PC-3 (cell line): ENCODE measurements at regions not wholly inside any gene's neighbourhood (a gene's known extent, or its start where the extent isn't known, plus 50 kb on each side); places are given as distances from the start of the nearest gene placed in this dataset.

Experiments
- ATAC-seq: fragments of 200-7000 bp; cut with Tn5 transposase; 2 replicates; pipeline ENCODE4 v1.9.1; 2020; ENCODE audit warnings: mild to moderate bottlenecking, moderate library complexity
- BruUV-seq: library from RNA; stranded (reverse); fragments of 400-500 nt; replicated peaks from 2 replicates; lab custom pipeline; 2021; lab: Mats Ljungman, UMichigan
- CTCF ChIA-PET: fragments of 300-600 bp; sonication (Branson Sonifier 250); formaldehyde crosslinking; loops from one replicate; lab custom pipeline; 2022; ENCODE audit warnings: antibody characterized with exemption; lab: Charles Lee
- POLR2A ChIA-PET: fragments of 300-600 bp; sonication (Branson Sonifier 250); formaldehyde crosslinking; loops from one replicate; lab custom pipeline; 2022; ENCODE audit warnings: antibody characterized with exemption; ENCODE audit not compliant: unreplicated experiment; lab: Charles Lee
- DNase-seq: peaks from one replicate; pipeline ENCODE4 v3.0.0-alpha.2; 2015
- H2AFZ ChIP-seq: fragments of 300-600 bp; sonication (generic); 2 replicates; pipeline ENCODE4 v1.6.0; 2016; ENCODE audit warnings: antibody characterized with exemption, low read length
- H3F3A ChIP-seq: fragments of 300-600 bp; sonication (generic); one replicate; pipeline ENCODE4 v1.6.0; 2017; ENCODE audit warnings: antibody characterized with exemption, low read length, control low read depth, mild to moderate bottlenecking; ENCODE audit not compliant: unreplicated experiment
- H3K27ac ChIP-seq: fragments of 300-600 bp; sonication (generic); 2 replicates; pipeline ENCODE4 v1.5.1; 2016; ENCODE audit warnings: mild to moderate bottlenecking, low read length
- H3K27me3 ChIP-seq: fragments of 300-600 bp; sonication (generic); 2 replicates; pipeline ENCODE4 v1.6.1; 2016; ENCODE audit warnings: low read length, mixed read lengths
- H3K36me3 ChIP-seq: fragments of 300-600 bp; sonication (generic); 2 replicates; pipeline ENCODE4 v1.6.1; 2016; ENCODE audit warnings: low read depth, mixed run types, low read length, mixed read lengths
- H3K4me1 ChIP-seq: fragments of 300-600 bp; sonication (generic); 2 replicates; pipeline ENCODE4 v1.5.1; 2016; ENCODE audit warnings: low read length; ENCODE audit not compliant: insufficient read depth
- H3K4me2 ChIP-seq: fragments of 300-600 bp; sonication (generic); 2 replicates; pipeline ENCODE4 v1.6.0; 2016; ENCODE audit warnings: low read length
- H3K4me3 ChIP-seq: fragments of 300-600 bp; sonication (generic); 2 replicates; pipeline ENCODE4 v1.5.1; 2016; ENCODE audit warnings: mild to moderate bottlenecking, low read length, mixed read lengths
- H3K79me2 ChIP-seq: fragments of 300-600 bp; sonication (generic); 2 replicates; pipeline ENCODE4 v1.6.1; 2017; ENCODE audit warnings: low read length, mixed read lengths
- H3K9ac ChIP-seq: fragments of 300-600 bp; sonication (generic); 2 replicates; pipeline ENCODE4 v1.6.0; 2016; ENCODE audit warnings: mild to moderate bottlenecking, low read length
- H3K9me2 ChIP-seq: fragments of 300-600 bp; sonication (generic); replicated peaks from 2 replicates; pipeline ENCODE4 v1.6.1; 2016; ENCODE audit warnings: mixed run types, low read length, mixed read lengths
- H3K9me3 ChIP-seq: fragments of 300-600 bp; sonication (generic); 2 replicates; pipeline ENCODE4 v1.6.1; 2016; ENCODE audit warnings: low read length, mixed read lengths
- H4K20me1 ChIP-seq: fragments of 300-600 bp; sonication (generic); 2 replicates; pipeline ENCODE4 v1.6.1; 2016; ENCODE audit warnings: low read length, mixed read lengths
- CTCF ChIP-seq: fragments of 300-600 bp; sonication (generic); conservative IDR thresholded peaks from 2 replicates; pipeline ENCODE4 v1.5.1; 2017; ENCODE audit warnings: antibody characterized with exemption, low read depth, mild to moderate bottlenecking, low read length
- EZH2 ChIP-seq: fragments of 300-600 bp; sonication (generic); IDR thresholded peaks from one replicate; pipeline ENCODE4 v1.6.1; 2017; ENCODE audit warnings: antibody characterized with exemption, mild to moderate bottlenecking, low read length; ENCODE audit not compliant: unreplicated experiment
- EZH2phosphoT487 ChIP-seq: fragments of 300-600 bp; sonication (generic); IDR thresholded peaks from 2 replicates; pipeline ENCODE4 v1.6.1; 2018; ENCODE audit warnings: mild to moderate bottlenecking, antibody characterized with exemption, low read length, borderline replicate concordance
- intact Hi-C: fragments of 100-400 bp; cut with micrococcal nuclease; formaldehyde crosslinking; loops from 2 replicates; pipeline ENCODE4 v1.9.0; 2023

- H3K4me3 ChIP-seq = no peak overlapping the region
- no peak for DNase-seq
- no peaks in the 10 kb centered on the region for H3K4me1 ChIP-seq
- no peak overlapping the region for H3K4me2 ChIP-seq
- no peak overlapping the region for H2AFZ ChIP-seq
- no peaks in the 10 kb centered on the region for H3K9me2 ChIP-seq
- H3K36me3 ChIP-seq = no peaks in the 10 kb centered on the region
- no peaks in the 10 kb centered on the region for H4K20me1 ChIP-seq
- H3F3A ChIP-seq = no peaks in the 10 kb centered on the region
- no peaks in the 10 kb centered on the region for H3K27me3 ChIP-seq
- no TSS peak for BruUV-seq
- TF ChIP-seq CTCF (no peak), EZH2phosphoT487 (no peak), EZH2 (no peak)
- intact Hi-C loops = no loop called here
- ATAC-seq = no peak
- POLR2A ChIA-PET = no interaction called here
- no peaks in the 10 kb centered on the region for H3K79me2 ChIP-seq
- no peak overlapping the region for H3K27ac ChIP-seq
- no peaks in the 10 kb centered on the region for H3K9me3 ChIP-seq
- no peak overlapping the region for H3K9ac ChIP-seq
- CTCF ChIA-PET = no interaction called here
Observed at GRCh38 chr2:104088745-104089144, 765.2 kb upstream of the POU3F3 start.

GRCh38 chr2:104090407-104090806 is 763.5 kb upstream of the POU3F3 start:
- no peak for ATAC-seq
- no peak overlapping the region for H3K4me2 ChIP-seq
- no peaks in the 10 kb centered on the region for H4K20me1 ChIP-seq
- ChIA-PET CTCF (no interaction called here), POLR2A (no interaction called here)
- H3K27ac ChIP-seq = no peak overlapping the region
- no peaks in the 10 kb centered on the region for H3K79me2 ChIP-seq
- no peaks in the 10 kb centered on the region for H3K9me3 ChIP-seq
- H2AFZ ChIP-seq = no peak overlapping the region
- H3K9ac ChIP-seq = no peak overlapping the region
- BruUV-seq = no TSS peak
- no peaks in the 10 kb centered on the region for H3K4me1 ChIP-seq
- no peaks in the 10 kb centered on the region for H3K9me2 ChIP-seq
- no peaks in the 10 kb centered on the region for H3F3A ChIP-seq
- intact Hi-C loops = no loop called here
- H3K27me3 ChIP-seq = no peaks in the 10 kb centered on the region
- no peak for DNase-seq
- no peak overlapping the region for H3K4me3 ChIP-seq
- H3K36me3 ChIP-seq = no peaks in the 10 kb centered on the region
- TF ChIP-seq CTCF (no peak), EZH2 (no peak), EZH2phosphoT487 (no peak)

GRCh38 chr2:104091894-104092293 is 762.0 kb upstream of the POU3F3 start:
- no peak for TF ChIP-seq EZH2phosphoT487
- TF ChIP-seq EZH2 = no peak
- TF ChIP-seq CTCF = no peak
- Histone ChIP-seq H3K4me3 (no peak overlapping the region), H3F3A (no peaks in the 10 kb centered on the region), H3K4me1 (no peaks in the 10 kb centered on the region), H3K9ac (no peak overlapping the region), H4K20me1 (no peaks in the 10 kb centered on the region), H3K4me2 (no peak overlapping the region), H3K9me2 (no peaks in the 10 kb centered on the region), H3K27me3 (no peaks in the 10 kb centered on the region), H3K36me3 (no peaks in the 10 kb centered on the region), H3K27ac (no peak overlapping the region), H2AFZ (no peak overlapping the region), H3K79me2 (no peaks in the 10 kb centered on the region), H3K9me3 (no peaks in the 10 kb centered on the region)
- no peak for DNase-seq
- intact Hi-C loops = no loop called here
- ChIA-PET CTCF (no interaction called here), POLR2A (no interaction called here)
- no TSS peak for BruUV-seq
- ATAC-seq = no peak
